Smooth muscle cell (in vitro differentiated cells): ENCODE measurements at regions not wholly inside any gene's neighbourhood (a gene's known extent, or its start where the extent isn't known, plus 50 kb on each side); places are given as distances from the start of the nearest gene placed in this dataset.

Source experiments
- DNase-seq: peaks from one replicate; lab custom pipeline; 2025; ENCODE audit not compliant: unreplicated experiment; lab: John Stamatoyannopoulos, UW
- H2AFZ ChIP-seq: fragments of 200-600 bp; sonication (generic); 2 replicates; pipeline ENCODE4 v1.6.0; 2016; ENCODE audit warnings: antibody characterized with exemption, low read depth, mild to moderate bottlenecking
- H3F3A ChIP-seq: fragments of 200-600 bp; sonication (generic); 2 replicates; pipeline ENCODE4 v1.6.0; 2017; ENCODE audit warnings: antibody characterized with exemption, low read depth
- H3K27ac ChIP-seq: fragments of 200-600 bp; sonication (generic); 2 replicates; pipeline ENCODE4 v1.5.1; 2016; ENCODE audit warnings: low read depth, mild to moderate bottlenecking
- H3K27me3 ChIP-seq: fragments of 200-600 bp; sonication (generic); 2 replicates; pipeline ENCODE4 v1.6.1; 2016; ENCODE audit warnings: low read depth, mild to moderate bottlenecking
- H3K36me3 ChIP-seq: fragments of 200-600 bp; sonication (generic); 2 replicates; pipeline ENCODE4 v1.5.1; 2016; ENCODE audit warnings: low read depth
- H3K4me1 ChIP-seq: fragments of 200-600 bp; sonication (generic); 2 replicates; pipeline ENCODE4 v1.5.1; 2016; ENCODE audit warnings: low read depth
- H3K4me2 ChIP-seq: fragments of 200-600 bp; sonication (generic); 2 replicates; pipeline ENCODE4 v1.6.0; 2016; ENCODE audit warnings: mild to moderate bottlenecking
- H3K4me3 ChIP-seq: fragments of 200-600 bp; sonication (generic); 2 replicates; pipeline ENCODE4 v1.5.1; 2016; ENCODE audit warnings: mild to moderate bottlenecking
- H3K79me2 ChIP-seq: fragments of 200-600 bp; sonication (generic); 2 replicates; pipeline ENCODE4 v1.6.0; 2016; ENCODE audit warnings: low read depth, mild to moderate bottlenecking
- H3K9ac ChIP-seq: fragments of 200-600 bp; sonication (generic); 2 replicates; pipeline ENCODE4 v1.6.0; 2016; ENCODE audit warnings: low read depth
- H3K9me3 ChIP-seq: fragments of 200-600 bp; sonication (generic); replicated peaks from 2 replicates; pipeline ENCODE4 v1.5.1; 2016; ENCODE audit warnings: low read depth
- H4K20me1 ChIP-seq: fragments of 200-600 bp; sonication (generic); 2 replicates; pipeline ENCODE4 v1.6.0; 2016; ENCODE audit warnings: low read depth
- CTCF ChIP-seq: fragments of 200-600 bp; sonication (generic); IDR thresholded peaks from 2 replicates; pipeline ENCODE4 v1.5.1; 2017; ENCODE audit warnings: borderline replicate concordance, mild to moderate bottlenecking, antibody characterized with exemption; ENCODE audit not compliant: insufficient read depth, poor library complexity, severe bottlenecking
- WGBS: methylation state at CpG from one replicate; pipeline ENCODE4 v1.1.7; 2016; ENCODE audit warnings: low lambda C conversion rate; 5-methylcytosine and 5-hydroxymethylcytosine counted together

- no peak overlapping the region for H3K27ac ChIP-seq
- no peak for TF ChIP-seq CTCF
- no peak for DNase-seq
- no peaks in the 10 kb centered on the region for H4K20me1 ChIP-seq
- 98% methylated on average over 10 of the region's 10 CpGs for WGBS
- no peak overlapping the region for H3K4me2 ChIP-seq
- no peak overlapping the region for H2AFZ ChIP-seq
- H3K4me3 ChIP-seq = no peak overlapping the region
- H3K9ac ChIP-seq = no peak overlapping the region
- no peaks in the 10 kb centered on the region for H3K79me2 ChIP-seq
- no peaks in the 10 kb centered on the region for H3K4me1 ChIP-seq
- H3F3A ChIP-seq = no peaks in the 10 kb centered on the region
- H3K9me3 ChIP-seq = no peaks in the 10 kb centered on the region
- H3K36me3 ChIP-seq = no peaks in the 10 kb centered on the region
- H3K27me3 ChIP-seq = peaks cover 4% of the 10 kb centered on the region
These were observed 59.7 kb upstream of the TMEM72 start for GRCh38 chr10:44851413-44851812.

- Histone ChIP-seq H2AFZ (no peak overlapping the region), H3K27ac (no peak overlapping the region), H3K9ac (no peak overlapping the region), H3K9me3 (no peaks in the 10 kb centered on the region), H3F3A (no peaks in the 10 kb centered on the region), H3K4me3 (no peak overlapping the region), H3K36me3 (no peaks in the 10 kb centered on the region), H3K4me1 (no peaks in the 10 kb centered on the region), H3K4me2 (no peak overlapping the region), H3K27me3 (peaks cover 4% of the 10 kb centered on the region), H4K20me1 (no peaks in the 10 kb centered on the region), H3K79me2 (no peaks in the 10 kb centered on the region)
- DNase-seq = no peak
- 96% methylated on average over 8 of the region's 8 CpGs for WGBS
- TF ChIP-seq CTCF = no peak
These were observed 59.3 kb upstream of the TMEM72 start for GRCh38 chr10:44851881-44852280.

- no peaks in the 10 kb centered on the region for H3K4me1 ChIP-seq
- no peak for DNase-seq
- H3K27ac ChIP-seq = no peak overlapping the region
- no peak overlapping the region for H3K4me3 ChIP-seq
- no peaks in the 10 kb centered on the region for H3K36me3 ChIP-seq
- TF ChIP-seq CTCF = no peak
- no peaks in the 10 kb centered on the region for H3F3A ChIP-seq
- WGBS = 83% methylated on average over 1 of the region's 1 CpG
- no peaks in the 10 kb centered on the region for H3K79me2 ChIP-seq
- no peak overlapping the region for H3K9ac ChIP-seq
- no peaks in the 10 kb centered on the region for H4K20me1 ChIP-seq
- H3K27me3 ChIP-seq = peaks cover 4% of the 10 kb centered on the region
- no peak overlapping the region for H2AFZ ChIP-seq
- no peaks in the 10 kb centered on the region for H3K9me3 ChIP-seq
- no peak overlapping the region for H3K4me2 ChIP-seq
These were observed 57.9 kb upstream of the TMEM72 start for GRCh38 chr10:44853148-44853734.

GRCh38 chr10:44853796-44854195 lies 57.3 kb upstream of the TMEM72 start:
- H3K79me2 ChIP-seq = no peaks in the 10 kb centered on the region
- H4K20me1 ChIP-seq = no peaks in the 10 kb centered on the region
- no peaks in the 10 kb centered on the region for H3K9me3 ChIP-seq
- no peak for DNase-seq
- no peaks in the 10 kb centered on the region for H3K36me3 ChIP-seq
- TF ChIP-seq CTCF = no peak
- H3K27ac ChIP-seq = no peak overlapping the region
- WGBS = 91% methylated on average over 6 of the region's 6 CpGs
- H3F3A ChIP-seq = no peaks in the 10 kb centered on the region
- no peak overlapping the region for H2AFZ ChIP-seq
- no peak overlapping the region for H3K4me2 ChIP-seq
- no peaks in the 10 kb centered on the region for H3K4me1 ChIP-seq
- peaks cover 4% of the 10 kb centered on the region for H3K27me3 ChIP-seq
- no peak overlapping the region for H3K4me3 ChIP-seq
- no peak overlapping the region for H3K9ac ChIP-seq
